GM19035 (cell line): ENCODE measurements at regions not wholly inside any gene's neighbourhood (a gene's known extent, or its start where the extent isn't known, plus 50 kb on each side); places are given as distances from the start of the nearest gene placed in this dataset.
"Not testable (repeated sequence)": the region's sequence is repeated elsewhere in the genome, so short reads cannot be mapped to it uniquely, and the experiment has no call there.

Experiments used
- ATAC-seq: cut with Tn5 transposase; IDR thresholded peaks from one replicate; pipeline ENCODE4 v1.9.1; 2021; ENCODE audit not compliant: unreplicated experiment

- ATAC-seq = peak; percentile 72
Measured at GRCh38 chr6:27132532-27133280, 114.8 kb upstream of the PRSS16 start.

GRCh38 chr6:27133281-27134227, 113.9 kb upstream of the PRSS16 start:
- peak; percentile 7 for ATAC-seq

- no peak for ATAC-seq
Measured at GRCh38 chr6:27135087-27135657, 112.3 kb upstream of the PRSS16 start.

- ATAC-seq = no peak
Measured at GRCh38 chr6:27136077-27136644, 111.3 kb upstream of the PRSS16 start.

GRCh38 chr6:27136978-27137814, 110.3 kb upstream of the PRSS16 start:
- ATAC-seq = no peak

- ATAC-seq = no peak
Measured at GRCh38 chr6:27138406-27138805, 109.1 kb upstream of the PRSS16 start.

- ATAC-seq = peak; percentile 61
Measured at GRCh38 chr6:27138837-27139755, 108.4 kb upstream of the PRSS16 start.

- peak; percentile 10 for ATAC-seq
Measured at GRCh38 chr6:27139756-27140579, 107.5 kb upstream of the PRSS16 start.

- ATAC-seq = no peak
Measured at GRCh38 chr6:27140999-27141528, 106.4 kb upstream of the PRSS16 start.

GRCh38 chr6:27141529-27142015, 105.9 kb upstream of the PRSS16 start:
- no peak for ATAC-seq

- not testable (repeated sequence) for ATAC-seq
Measured at GRCh38 chr6:27143020-27143388, 104.5 kb upstream of the PRSS16 start.

GRCh38 chr6:27143474-27144026, 104.0 kb upstream of the PRSS16 start:
- no peak for ATAC-seq

GRCh38 chr6:27144740-27145079, 102.8 kb upstream of the PRSS16 start:
- ATAC-seq = no peak

GRCh38 chr6:27145731-27146455, 101.6 kb upstream of the PRSS16 start:
- ATAC-seq = no peak

GRCh38 chr6:27146456-27146705, 101.1 kb upstream of the PRSS16 start:
- ATAC-seq = not testable (repeated sequence)

GRCh38 chr6:27146706-27147505, 100.6 kb upstream of the PRSS16 start:
- peak; percentile 79 for ATAC-seq

- no peak for ATAC-seq
Measured at GRCh38 chr6:27148404-27148795, 99.1 kb upstream of the PRSS16 start.
